Activated CD8-positive, alpha-beta T cell treated with anti-CD3 and anti-CD28 coated beads, Interleukin-2, amount 10 ng/mL, durations not matched to agents 7 days and 5 days (primary cell): ENCODE measurements at regions not wholly inside any gene's neighbourhood (a gene's known extent, or its start where the extent isn't known, plus 50 kb on each side); places are given as distances from the start of the nearest gene placed in this dataset.

Experiments
- ATAC-seq: fragments of 150-1000 bp; cut with Tn5 transposase; one replicate; pipeline ENCODE4 v1.10.0; 2021; ENCODE audit warnings: moderate library complexity
- CTCF ChIA-PET: fragments of 350-600 bp; sonication (Branson Sonifier 250); formaldehyde crosslinking; loops from one replicate; lab custom pipeline; 2021; ENCODE audit warnings: antibody characterized with exemption; lab: Charles Lee
- POLR2A ChIA-PET: fragments of 350-600 bp; sonication (Branson Sonifier 250); formaldehyde crosslinking; loops from one replicate; lab custom pipeline; 2021; ENCODE audit warnings: antibody characterized with exemption; lab: Charles Lee
- DNase-seq: peaks from one replicate; pipeline ENCODE4 v3.0.0-alpha.2; 2020
- H3K27ac Mint-ChIP-seq: one replicate; pipeline ENCODE4 v1.8.0; 2021; ENCODE audit warnings: mild to moderate bottlenecking, mixed read lengths
- H3K27me3 Mint-ChIP-seq: one replicate; pipeline ENCODE4 v1.8.0; 2021; ENCODE audit warnings: low read depth, mixed read lengths
- H3K36me3 Mint-ChIP-seq: one replicate; pipeline ENCODE4 v1.8.0; 2021; ENCODE audit warnings: low read depth, mixed read lengths
- H3K4me1 Mint-ChIP-seq: one replicate; pipeline ENCODE4 v1.8.0; 2021; ENCODE audit warnings: low read depth, mixed read lengths
- H3K4me3 Mint-ChIP-seq: one replicate; pipeline ENCODE4 v1.8.0; 2021; ENCODE audit warnings: mild to moderate bottlenecking, mixed read lengths
- H3K9me3 Mint-ChIP-seq: one replicate; pipeline ENCODE4 v1.8.0; 2022; ENCODE audit warnings: mixed read lengths; ENCODE audit not compliant: insufficient read depth

DNA sequence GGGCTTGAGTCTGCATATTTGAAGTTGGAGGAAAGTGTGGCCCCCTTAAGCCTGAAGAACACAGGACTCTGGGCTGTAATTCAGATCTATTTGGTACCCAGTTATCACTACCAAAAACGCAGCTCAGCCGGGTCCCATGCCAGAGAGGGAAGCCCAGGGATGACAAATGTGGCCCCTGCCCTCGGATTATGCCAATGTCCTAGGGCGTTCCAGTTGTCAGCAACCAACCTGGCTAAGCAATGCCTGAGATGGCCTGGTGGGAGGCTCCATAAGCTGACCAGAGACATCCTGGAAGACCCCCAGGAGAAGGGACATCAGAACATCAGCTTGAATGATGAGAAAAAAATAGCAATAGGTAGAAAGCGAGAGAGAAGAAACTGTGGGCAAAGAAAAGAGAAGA is 79.6 kb upstream of the UQCRFS1 start:
- Mint-ChIP-seq H3K27ac (no peak overlapping the region), H3K27me3 (no peaks in the 10 kb centered on the region), H3K4me1 (no peaks in the 10 kb centered on the region), H3K4me3 (no peak overlapping the region), H3K36me3 (no peaks in the 10 kb centered on the region), H3K9me3 (no peaks in the 10 kb centered on the region)
- no peak for DNase-seq
- ChIA-PET POLR2A (no interaction called here), CTCF (no interaction called here)
- ATAC-seq, result no peak

GRCh38 chr19:29293292-29293691 is 80.3 kb upstream of the UQCRFS1 start:
- POLR2A ChIA-PET, result no interaction called here
- H3K36me3 Mint-ChIP-seq, result no peaks in the 10 kb centered on the region
- CTCF ChIA-PET, result no interaction called here
- no peak overlapping the region for H3K27ac Mint-ChIP-seq
- ATAC-seq (no peak), DNase-seq (no peak)
- no peaks in the 10 kb centered on the region for H3K27me3 Mint-ChIP-seq
- H3K4me1 Mint-ChIP-seq, result no peaks in the 10 kb centered on the region
- no peak overlapping the region for H3K4me3 Mint-ChIP-seq
- H3K9me3 Mint-ChIP-seq, result no peaks in the 10 kb centered on the region

DNA sequence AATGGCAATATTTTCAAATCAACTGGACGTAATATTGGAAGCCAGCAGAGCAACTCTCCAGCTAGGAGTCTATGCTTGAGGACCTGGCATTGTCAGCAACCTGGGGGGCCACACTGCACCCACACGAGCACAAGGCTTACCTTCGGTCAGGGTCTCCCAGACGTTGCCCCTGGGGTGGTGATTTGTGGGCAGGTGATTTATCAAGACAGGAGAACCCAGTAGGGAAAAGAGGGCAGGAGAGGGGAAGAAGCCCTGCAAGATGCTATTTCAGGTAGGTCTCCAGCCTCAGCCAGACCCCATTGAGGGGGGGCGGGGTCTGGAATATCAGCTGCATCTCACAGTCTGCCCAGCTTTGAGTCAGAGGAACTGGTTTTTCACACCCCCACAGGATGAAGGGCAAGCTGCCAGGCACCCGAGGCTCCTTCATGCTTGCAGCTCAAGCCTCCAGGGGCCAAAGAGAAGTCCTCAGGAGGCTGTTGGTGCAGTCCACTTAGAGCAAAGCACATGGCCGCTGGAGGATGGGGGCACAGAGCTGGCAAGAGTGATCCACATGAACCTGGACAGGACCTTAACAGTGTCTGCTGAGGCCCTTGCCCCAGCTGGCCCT is 80.9 kb upstream of the UQCRFS1 start:
- Mint-ChIP-seq H3K36me3 (no peaks in the 10 kb centered on the region), H3K27me3 (no peaks in the 10 kb centered on the region), H3K4me3 (no peak overlapping the region), H3K27ac (no peak overlapping the region), H3K4me1 (no peaks in the 10 kb centered on the region), H3K9me3 (no peaks in the 10 kb centered on the region)
- ATAC-seq (no peak), DNase-seq (no peak)
- CTCF ChIA-PET, result no interaction called here
- POLR2A ChIA-PET, result no interaction called here

GRCh38 chr19:29294343-29294811 is 81.4 kb upstream of the UQCRFS1 start:
- CTCF ChIA-PET, result no interaction called here
- H3K4me1 Mint-ChIP-seq, result no peaks in the 10 kb centered on the region
- no peaks in the 10 kb centered on the region for H3K27me3 Mint-ChIP-seq
- no peak overlapping the region for H3K27ac Mint-ChIP-seq
- ATAC-seq, result no peak
- H3K36me3 Mint-ChIP-seq, result no peaks in the 10 kb centered on the region
- H3K9me3 Mint-ChIP-seq, result no peaks in the 10 kb centered on the region
- POLR2A ChIA-PET, result no interaction called here
- DNase-seq, result no peak
- no peak overlapping the region for H3K4me3 Mint-ChIP-seq

DNA sequence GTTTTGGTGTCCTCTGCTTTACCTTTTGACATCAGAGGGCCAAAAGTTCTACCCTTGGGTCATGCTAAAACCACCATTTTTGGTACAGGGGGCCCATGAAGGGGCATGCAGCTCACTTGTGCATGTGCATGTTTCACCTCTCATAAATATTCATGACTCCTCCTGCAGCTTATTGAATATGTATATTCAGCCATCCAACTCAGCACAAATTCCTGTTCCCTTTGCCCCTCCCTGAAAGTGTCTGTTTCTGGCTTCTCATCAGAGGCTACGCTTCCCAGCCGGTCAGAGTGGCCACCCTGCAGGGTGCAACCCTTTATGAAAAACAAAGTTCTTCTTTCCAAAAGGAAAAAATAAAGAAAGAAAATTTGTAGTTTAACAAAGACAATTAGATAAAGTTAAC is 82.3 kb upstream of the UQCRFS1 start:
- no peaks in the 10 kb centered on the region for H3K36me3 Mint-ChIP-seq
- no peak overlapping the region for H3K27ac Mint-ChIP-seq
- CTCF ChIA-PET, result no interaction called here
- no peaks in the 10 kb centered on the region for H3K27me3 Mint-ChIP-seq
- POLR2A ChIA-PET, result no interaction called here
- no peaks in the 10 kb centered on the region for H3K4me1 Mint-ChIP-seq
- ATAC-seq, result no peak
- DNase-seq, result no peak
- no peak overlapping the region for H3K4me3 Mint-ChIP-seq
- no peaks in the 10 kb centered on the region for H3K9me3 Mint-ChIP-seq

DNA sequence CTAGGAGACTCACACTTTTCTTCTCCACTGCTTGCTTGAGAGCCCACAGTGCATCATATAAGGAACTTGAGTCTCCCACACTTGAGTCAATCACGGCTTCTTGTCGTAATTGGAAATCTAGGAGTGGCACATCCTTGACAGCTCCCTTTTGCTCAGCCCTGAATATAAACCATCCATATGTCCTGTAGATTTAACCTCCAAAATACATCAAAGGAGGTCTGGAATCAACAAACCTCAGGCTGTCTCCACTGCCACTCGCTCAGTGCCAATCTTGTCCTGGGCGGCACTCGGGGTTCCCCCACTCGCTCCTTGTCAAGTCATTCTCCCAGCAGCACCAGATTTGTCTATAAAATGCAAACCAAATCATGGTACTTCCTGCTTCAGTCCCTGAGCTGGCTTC is 84.4 kb upstream of the UQCRFS1 start:
- ATAC-seq (no peak), DNase-seq (no peak)
- no peak overlapping the region for H3K27ac Mint-ChIP-seq
- ChIA-PET CTCF (interaction anchor here (2.0 kb wide), 1 partner anchor 34 kb away, joined by 6 read pairs; no protein-coding TSS in a partner anchor), POLR2A (no interaction called here)
- H3K4me1 Mint-ChIP-seq, result no peaks in the 10 kb centered on the region
- H3K9me3 Mint-ChIP-seq, result no peaks in the 10 kb centered on the region
- H3K36me3 Mint-ChIP-seq, result no peaks in the 10 kb centered on the region
- no peaks in the 10 kb centered on the region for H3K27me3 Mint-ChIP-seq
- H3K4me3 Mint-ChIP-seq, result no peak overlapping the region

DNA sequence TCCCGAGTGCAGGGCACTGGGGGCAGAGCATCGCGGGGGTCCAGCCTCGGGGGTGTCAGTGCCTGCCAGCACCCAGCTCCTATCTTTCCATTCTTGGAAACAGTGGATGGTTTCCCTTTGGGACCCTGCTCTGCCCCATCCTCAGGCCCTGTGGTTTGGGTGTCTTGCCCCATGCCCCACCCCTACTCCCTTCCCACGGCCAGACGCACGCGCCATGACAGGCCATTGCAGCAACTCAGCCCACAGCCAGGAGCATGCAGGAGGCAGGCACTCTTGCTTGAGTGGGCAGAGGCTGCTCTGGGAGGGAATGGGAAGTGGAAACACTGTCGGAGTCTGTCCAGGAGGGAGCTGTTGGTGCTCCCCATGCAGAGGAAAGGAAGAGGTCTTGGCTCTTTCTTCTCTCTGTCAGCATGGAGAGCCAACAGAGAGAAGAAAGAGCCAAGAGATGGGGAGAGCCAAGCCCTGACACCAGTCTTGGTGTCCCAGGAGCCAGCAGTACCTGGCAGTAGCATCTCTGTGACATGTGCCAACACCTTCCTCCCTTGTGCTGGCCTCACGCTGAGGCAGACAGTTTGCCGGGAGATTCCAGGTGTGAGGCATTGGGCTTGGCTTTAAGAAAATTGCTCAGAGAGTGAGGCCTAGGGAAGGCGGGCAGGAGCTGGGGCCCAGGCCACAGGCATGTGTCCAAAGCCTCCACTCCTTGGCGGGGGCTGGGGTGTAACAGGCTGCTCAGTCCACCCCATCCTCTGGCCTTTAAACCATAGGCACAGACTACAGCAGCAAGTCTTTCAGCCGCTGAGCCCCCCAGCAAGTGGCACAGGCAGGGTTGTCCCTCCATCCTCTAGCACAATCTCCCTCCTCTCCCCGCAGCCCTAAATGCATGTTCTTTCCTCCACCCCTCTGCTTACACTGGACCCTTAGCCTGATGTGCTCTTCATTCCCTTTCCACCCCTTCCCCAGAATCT is 86.7 kb upstream of the UQCRFS1 start:
- Mint-ChIP-seq H3K9me3 (no peaks in the 10 kb centered on the region), H3K36me3 (no peaks in the 10 kb centered on the region), H3K27ac (no peak overlapping the region), H3K4me3 (no peak overlapping the region), H3K27me3 (peaks cover 2% of the 10 kb centered on the region), H3K4me1 (no peaks in the 10 kb centered on the region)
- CTCF ChIA-PET, result no interaction called here
- ATAC-seq, result no peak
- DNase-seq, result no peak
- POLR2A ChIA-PET, result no interaction called here

GRCh38 chr19:29302002-29302928 is 89.3 kb upstream of the UQCRFS1 start:
- H3K27me3 Mint-ChIP-seq, result peaks cover 2% of the 10 kb centered on the region
- no peaks in the 10 kb centered on the region for H3K9me3 Mint-ChIP-seq
- no peak overlapping the region for H3K27ac Mint-ChIP-seq
- no peak overlapping the region for H3K4me3 Mint-ChIP-seq
- no peaks in the 10 kb centered on the region for H3K36me3 Mint-ChIP-seq
- ChIA-PET CTCF (no interaction called here), POLR2A (no interaction called here)
- no peak for ATAC-seq
- no peaks in the 10 kb centered on the region for H3K4me1 Mint-ChIP-seq
- DNase-seq, result no peak

- ATAC-seq, result no peak
Observed at GRCh38 chr19:29303069-29303718, 90.2 kb upstream of the UQCRFS1 start.

DNA sequence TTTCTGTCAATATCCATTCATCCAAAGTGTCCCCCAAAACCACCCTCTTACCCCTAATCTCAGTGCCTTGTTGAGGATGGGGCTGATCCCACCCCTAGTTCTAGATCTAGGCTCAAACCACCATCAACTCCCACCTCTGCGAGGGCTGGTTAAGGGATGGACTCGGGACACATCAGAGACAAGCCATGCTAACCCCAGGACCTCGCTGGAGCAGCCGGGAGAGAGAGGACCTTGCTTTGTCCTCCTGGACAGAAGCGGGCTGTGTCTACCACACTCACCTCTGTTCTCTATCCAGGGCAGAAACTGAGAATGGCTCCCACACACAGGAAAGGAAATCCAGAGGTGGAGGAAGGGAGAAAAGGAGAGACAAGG is 90.8 kb upstream of the UQCRFS1 start:
- no peak overlapping the region for H3K4me3 Mint-ChIP-seq
- no peaks in the 10 kb centered on the region for H3K9me3 Mint-ChIP-seq
- CTCF ChIA-PET, result no interaction called here
- H3K27ac Mint-ChIP-seq, result no peak overlapping the region
- peaks cover 2% of the 10 kb centered on the region for H3K27me3 Mint-ChIP-seq
- no peak for DNase-seq
- H3K4me1 Mint-ChIP-seq, result no peaks in the 10 kb centered on the region
- H3K36me3 Mint-ChIP-seq, result no peaks in the 10 kb centered on the region
- ATAC-seq, result no peak
- POLR2A ChIA-PET, result no interaction called here

More at GRCh38 chr19:29303069-29303718, 90.2 kb upstream of the UQCRFS1 start:
- Mint-ChIP-seq H3K27ac (no peak overlapping the region), H3K9me3 (no peaks in the 10 kb centered on the region), H3K4me3 (no peak overlapping the region), H3K4me1 (no peaks in the 10 kb centered on the region), H3K36me3 (no peaks in the 10 kb centered on the region), H3K27me3 (peaks cover 2% of the 10 kb centered on the region)
- DNase-seq, result no peak
- POLR2A ChIA-PET, result no interaction called here
- CTCF ChIA-PET, result no interaction called here

DNA sequence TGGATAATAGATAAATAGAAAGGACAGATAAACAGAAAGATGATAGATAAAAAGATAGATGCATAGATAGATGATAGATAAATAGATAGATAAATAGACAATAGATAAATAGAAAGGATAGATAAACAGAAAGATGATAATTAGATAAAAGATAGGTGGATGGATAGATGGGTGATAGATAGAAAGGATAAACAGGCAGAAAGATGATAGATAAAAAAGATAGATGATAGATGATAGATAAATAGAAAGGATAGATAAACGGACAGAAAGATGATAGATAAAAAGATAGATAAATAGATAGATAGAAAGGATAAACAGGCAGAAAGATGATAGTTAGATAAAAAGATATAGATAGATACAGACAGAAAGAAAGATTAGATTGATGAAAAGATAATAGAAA is 92.3 kb upstream of the UQCRFS1 start:
- Mint-ChIP-seq H3K27me3 (peaks cover 4% of the 10 kb centered on the region), H3K9me3 (no peaks in the 10 kb centered on the region), H3K4me1 (no peaks in the 10 kb centered on the region), H3K36me3 (no peaks in the 10 kb centered on the region), H3K27ac (no peak overlapping the region), H3K4me3 (no peak overlapping the region)
- CTCF ChIA-PET, result no interaction called here
- POLR2A ChIA-PET, result no interaction called here
- ATAC-seq (no peak), DNase-seq (no peak)
